Fibroblast of skin of back (primary cell): ENCODE measurements at regions not wholly inside any gene's neighbourhood (a gene's known extent, or its start where the extent isn't known, plus 50 kb on each side); places are given as distances from the start of the nearest gene placed in this dataset.
"Not testable (repeated sequence)": the region's sequence is repeated elsewhere in the genome, so short reads cannot be mapped to it uniquely, and the experiment has no call there.

Experiments used
- DNase-seq: peaks from one replicate; pipeline ENCODE4 v3.0.0-alpha.2; 2013

DNA sequence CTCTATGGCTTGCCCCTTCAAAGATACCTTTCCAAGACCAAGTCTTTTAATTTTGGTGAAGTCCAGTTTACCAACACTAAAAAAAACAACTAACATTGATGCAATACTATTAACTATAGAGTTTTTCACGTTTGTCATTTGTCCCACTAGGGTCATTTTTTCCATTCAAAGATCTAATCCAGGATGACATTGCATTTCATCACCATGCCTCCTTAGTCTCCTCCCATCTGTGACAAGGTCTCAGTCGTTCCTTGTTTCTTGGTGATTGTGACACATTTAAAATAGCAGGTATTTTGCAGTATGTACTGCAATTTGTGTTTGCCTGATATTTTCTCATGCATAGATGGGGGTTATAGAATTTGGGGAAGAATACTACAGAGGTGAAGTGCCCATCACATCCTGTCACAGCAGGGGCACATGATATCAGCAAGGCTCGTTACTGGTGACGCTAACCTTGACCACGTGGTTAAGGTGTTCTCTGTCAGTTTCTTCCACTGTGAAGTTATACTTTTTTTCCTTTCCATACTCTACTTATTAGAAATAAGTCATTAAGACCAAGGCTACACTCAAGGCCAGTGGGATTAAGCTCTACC is 799.2 kb upstream of the RAB6C start:
- no peak for DNase-seq

DNA sequence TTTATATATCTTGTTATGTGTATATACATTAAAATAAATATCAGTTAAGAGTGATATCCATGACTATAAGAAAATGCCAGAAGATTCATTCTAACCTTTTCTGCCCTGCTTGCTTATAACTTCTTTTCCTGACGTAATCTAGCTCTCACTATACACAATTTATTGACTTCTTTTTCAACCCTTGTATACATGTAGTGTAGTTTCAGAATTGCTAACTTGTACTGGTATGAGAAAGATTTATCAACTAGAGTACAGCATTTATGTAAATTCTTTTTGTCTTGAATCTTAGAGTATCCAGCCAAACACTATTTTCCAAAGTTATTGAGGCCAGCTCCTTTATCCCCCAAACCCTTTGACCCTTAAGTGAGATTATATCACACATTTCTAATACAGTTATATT is 798.0 kb upstream of the RAB6C start:
- DNase-seq: no peak

DNA sequence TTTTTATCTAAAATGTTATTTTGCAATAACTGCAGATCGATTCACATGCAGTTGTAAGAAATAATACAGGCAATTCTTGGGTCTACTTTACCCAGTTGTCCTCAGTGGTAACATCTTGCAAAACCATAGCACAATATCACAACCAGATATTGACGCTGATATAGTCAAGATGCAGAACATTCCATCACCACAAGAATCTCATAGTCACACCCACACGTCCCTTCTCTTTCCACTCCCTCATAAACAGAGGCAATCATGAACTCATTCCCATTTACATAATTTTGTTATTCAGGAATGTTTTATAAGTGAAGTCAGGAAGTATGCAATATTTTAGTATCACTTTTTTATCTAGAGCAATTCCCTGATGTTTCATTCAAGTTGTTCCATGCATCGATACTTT is 797.5 kb upstream of the RAB6C start:
- DNase-seq: no peak

DNA sequence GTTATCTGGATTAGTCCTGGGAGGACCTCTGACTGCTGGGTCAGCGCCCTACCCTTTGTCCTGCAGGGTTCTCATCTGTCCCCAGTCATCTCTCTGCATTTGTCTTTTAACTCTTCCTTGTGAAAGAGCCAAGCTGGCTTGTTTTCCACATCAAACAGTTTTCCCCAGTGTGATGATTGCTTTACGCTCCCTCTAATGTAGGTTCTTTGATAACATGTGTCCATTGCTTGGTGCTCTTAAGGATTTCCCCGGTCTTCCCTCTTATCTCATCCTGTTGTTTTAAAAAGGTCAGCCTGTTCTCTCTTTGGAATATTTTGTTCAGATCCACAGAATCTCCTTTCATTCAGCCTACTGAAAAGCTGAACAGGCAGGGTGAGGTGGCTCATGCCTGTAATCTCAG is 792.1 kb upstream of the RAB6C start:
- no peak for DNase-seq

DNA sequence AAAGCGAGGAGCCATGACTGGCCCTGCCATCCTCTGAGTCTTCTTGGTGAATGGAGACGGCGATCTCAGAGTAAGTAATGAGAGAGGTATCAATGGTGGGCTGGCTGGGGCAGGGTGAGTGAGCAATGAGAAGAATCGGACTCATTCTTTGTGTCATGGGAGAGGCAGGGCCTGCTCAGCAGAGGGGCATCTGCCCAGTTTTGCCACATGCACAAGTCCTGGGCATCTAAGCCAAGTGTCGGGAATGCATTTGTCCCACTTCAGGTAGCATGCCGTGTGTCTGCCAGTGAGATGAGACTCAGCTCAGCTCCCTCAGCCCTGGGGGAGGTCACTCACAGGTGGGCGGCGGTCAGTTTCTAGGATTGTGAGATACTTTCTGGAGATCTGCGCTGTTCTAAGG is 791.0 kb upstream of the RAB6C start:
- no peak for DNase-seq

DNA sequence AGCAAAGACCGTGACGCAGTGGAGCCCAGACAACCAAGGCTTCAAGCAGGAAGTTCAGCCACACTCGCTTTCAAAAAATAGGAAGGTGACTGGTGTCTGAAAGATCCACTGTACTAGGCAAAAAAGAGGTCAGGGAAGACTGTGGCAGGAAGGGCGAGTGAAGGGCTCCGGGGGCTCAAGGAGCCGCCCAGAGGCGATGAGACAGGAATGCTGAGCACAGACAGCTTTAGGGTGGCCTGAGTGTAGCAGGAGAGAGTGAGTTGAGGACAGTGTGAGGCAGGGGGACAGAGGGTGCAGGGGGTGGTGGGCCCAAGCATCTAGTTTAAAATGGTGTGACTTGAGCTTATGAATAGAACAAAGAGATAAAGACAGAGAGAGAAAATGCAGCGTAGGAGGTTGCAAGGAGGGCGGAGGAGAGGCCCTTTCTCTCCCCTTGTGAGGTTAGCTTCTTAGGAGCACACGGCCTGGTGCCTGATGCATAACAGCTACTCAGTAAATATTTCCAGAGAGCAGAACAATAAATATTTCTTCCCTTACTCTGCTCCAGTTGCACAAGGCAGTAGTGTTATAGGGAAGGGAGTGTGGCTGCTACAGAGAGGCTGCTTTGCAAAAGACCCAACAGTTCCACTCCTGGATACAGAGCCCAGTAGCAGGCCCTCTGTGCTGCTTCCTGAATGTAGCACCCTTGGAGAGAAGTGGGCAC is 789.7 kb upstream of the RAB6C start:
- no peak for DNase-seq

DNA sequence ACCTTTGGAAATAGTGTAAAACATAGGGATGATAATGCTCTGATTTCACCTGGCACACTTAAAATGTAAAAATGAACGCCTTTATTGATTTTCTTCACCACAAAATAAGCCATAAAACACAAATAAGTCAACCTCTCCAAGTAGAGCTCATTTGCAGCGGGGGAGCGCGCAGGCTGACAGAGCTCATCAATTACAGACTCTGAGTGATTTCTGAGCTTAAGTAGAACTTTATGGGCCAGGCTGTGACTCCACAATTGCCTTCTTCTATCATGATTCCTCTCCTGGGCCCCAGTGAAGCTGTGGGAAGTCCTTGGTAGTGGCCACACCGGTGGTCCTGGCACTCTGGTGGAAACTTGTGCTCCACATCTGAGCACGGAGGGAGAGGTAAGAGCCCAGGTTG is 789.0 kb upstream of the RAB6C start:
- DNase-seq: no peak

DNA sequence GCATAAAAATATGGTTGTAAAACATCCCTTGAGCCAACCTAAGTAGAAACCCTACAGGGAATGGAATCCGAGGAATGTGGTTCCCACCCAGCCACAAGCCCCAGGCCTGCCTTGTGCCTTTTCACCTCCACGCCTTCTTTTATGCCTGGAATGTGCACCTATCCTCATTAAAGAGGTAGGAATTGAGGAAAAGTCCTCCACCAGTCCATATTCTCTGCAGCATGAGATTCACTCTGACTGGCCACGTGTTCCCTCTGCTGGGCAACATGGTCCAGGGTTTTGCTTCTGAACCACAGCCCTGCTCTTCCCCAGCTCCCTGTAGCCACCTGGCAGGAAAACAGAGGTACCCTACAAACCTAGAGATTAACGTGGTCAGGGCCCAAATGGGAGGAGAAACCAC is 787.9 kb upstream of the RAB6C start:
- no peak for DNase-seq

DNA sequence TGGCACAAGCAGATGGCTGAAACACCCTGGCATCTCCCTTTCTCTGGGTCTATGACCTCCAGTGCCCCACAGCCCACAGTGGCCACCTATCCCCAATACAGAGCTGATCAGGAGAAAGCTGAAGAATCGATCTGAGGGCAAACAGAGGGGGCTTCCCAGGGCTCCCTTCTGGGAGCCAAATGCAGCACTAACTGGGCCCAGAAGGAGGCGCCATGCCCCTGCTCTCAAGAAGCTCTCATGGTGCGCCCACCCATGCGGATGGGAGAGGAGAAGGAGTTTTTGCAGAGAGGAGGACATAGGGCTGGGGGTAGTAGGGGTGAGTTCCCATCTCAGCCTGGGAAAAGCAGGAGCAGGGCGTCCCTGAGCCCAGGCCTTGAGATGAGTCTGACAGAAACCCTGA is 787.3 kb upstream of the RAB6C start:
- no peak for DNase-seq

DNA sequence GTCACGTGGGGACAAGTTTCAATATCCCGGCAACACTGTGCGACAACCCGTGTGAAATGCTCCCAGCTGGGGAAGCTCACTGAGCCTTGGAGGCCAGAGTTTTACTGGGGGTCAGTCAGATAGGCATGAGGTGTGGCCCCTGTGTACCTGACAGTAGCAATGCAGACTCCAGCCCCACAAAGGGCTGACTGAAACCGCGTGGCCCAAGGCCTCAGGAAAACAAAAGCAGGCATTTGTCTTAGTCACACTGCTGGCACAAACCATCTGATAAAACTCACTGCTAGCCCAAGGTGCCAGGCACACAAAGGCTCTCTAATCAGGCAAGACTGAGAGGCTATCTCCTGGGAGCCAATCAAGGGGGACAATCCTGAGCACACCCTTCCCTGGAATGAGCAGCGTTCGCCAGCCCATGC is 786.6 kb upstream of the RAB6C start:
- DNase-seq: no peak

DNA sequence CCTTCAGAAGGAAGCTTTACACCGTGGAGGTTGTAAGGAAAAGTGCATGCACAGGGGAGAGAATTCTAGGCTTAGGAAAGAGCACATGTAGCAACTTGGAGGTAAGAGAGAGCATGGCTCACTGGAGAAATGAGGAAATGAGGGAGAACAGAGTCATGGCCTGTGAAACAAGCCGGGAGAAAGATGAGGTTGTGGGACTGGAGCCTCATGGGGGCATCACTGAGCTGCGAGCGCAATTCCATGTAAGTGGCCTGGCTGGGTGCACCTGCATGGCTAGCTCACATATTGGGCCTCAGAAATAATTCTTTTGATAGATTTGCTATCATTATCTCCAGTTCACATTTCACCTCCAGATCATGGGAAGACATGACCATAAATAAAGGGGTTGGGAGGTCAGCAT is 785.5 kb upstream of the RAB6C start:
- DNase-seq: no peak

DNA sequence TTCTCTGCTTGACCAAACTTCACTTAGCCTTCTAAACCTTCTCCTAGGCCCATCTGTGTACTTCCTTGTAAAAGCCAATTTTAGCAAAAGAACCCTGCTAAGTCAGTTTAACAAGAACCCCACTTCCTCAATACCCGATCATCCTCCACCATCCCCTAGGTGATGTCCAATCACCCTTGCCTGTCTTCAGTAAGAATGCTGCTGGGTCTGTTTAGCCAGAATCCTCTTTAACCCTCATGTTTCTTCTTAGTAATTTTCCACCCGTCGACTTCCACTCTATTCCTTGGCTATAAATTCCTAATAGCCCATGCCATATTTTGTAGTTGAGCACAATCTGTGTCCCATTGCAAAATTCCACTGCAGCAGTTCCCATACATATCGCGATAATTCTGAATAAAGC is 780.0 kb upstream of the RAB6C start:
- no peak for DNase-seq

DNA sequence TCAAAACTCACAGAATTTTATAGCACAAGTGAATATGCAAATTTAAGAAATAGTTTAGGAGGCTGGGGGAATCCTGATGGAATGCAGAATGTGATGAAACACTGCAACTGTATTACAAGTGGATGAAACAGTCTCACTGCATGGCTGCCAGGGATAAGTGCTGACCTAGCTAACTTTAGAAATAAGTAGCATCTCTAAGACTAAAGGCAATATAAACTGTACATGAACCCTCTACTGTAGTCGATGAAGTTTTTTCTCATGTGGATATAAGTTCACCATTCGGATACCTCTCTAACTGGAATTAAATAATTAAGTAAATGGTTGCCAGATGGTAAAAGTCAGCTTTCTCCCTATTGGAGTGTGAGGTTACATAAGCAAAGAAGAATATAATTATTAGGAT is 777.8 kb upstream of the RAB6C start:
- DNase-seq: peak; percentile 16

DNA sequence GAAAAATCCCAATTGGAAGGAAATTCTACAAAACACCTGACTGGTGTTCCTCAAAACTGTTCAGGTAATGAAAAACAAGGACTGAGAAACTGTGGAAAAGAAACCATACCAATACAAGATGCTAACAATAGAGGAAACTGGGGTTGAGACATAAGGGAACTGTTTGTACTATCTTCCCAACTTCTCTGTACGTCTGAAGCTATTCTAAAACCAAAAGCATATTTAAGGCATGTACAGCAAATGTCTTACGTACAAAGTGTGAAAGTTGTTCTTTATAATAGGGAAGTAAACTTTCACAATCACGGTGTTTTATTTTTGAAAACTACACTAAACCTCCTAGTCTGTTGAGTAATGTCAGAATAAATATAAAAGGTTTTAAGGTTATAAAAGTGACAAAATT is 776.1 kb upstream of the RAB6C start:
- no peak for DNase-seq

DNA sequence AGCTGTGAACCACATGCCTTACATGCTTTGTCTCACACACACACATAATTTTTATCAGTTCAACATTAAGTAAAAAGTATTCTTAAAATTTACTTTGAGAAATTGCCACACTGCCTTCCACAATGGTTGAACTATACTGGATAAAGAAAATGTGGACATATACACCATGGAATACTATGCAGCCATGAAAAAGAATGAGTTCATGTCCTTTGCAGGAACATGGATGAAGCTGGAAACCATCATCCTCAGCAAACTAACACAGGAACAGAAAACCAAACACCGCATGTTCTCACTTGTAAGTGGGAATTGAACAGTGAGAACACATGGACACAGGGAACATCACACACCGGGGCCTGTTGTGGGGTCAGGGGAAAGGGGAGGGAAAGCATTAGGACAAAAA is 774.9 kb upstream of the RAB6C start:
- DNase-seq: not testable (repeated sequence)

DNA sequence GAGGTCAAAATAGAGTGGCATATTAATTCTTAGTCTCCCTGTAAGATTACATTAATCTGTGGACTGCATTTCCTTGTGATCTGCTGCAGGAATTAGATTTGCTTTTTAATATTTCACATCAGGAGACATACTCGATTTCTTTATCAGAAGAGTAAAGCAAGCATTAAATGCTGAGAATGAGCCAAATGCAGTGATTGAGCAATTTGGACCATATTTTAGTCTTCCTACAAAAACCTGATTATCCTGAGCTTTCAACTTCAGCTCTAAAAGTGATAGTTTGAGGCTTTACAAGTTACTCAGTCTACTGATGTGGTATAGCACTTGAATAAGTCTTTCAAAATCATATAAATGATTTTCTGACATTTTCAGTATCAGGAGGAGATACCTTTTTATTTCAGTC is 774.3 kb upstream of the RAB6C start:
- DNase-seq: no peak

DNA sequence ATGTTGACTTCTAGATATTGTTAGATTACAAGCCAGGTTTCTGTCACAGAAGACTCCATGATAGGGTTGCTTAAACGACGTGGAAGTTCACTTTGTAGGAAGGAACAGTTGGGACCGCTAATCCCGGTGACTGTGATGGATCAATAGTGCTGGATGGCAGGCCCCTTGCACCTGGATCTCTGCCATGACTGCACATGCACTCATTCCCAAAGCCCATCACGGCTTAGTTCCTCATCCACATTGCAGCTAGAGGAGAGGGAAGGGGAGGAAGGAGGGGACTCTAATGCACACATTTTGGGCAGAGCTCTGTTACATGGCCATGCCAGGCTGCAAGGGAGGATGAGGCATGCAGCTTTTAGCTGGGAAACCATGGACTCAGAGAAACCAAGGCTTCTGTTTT is 773.7 kb upstream of the RAB6C start:
- no peak for DNase-seq

DNA sequence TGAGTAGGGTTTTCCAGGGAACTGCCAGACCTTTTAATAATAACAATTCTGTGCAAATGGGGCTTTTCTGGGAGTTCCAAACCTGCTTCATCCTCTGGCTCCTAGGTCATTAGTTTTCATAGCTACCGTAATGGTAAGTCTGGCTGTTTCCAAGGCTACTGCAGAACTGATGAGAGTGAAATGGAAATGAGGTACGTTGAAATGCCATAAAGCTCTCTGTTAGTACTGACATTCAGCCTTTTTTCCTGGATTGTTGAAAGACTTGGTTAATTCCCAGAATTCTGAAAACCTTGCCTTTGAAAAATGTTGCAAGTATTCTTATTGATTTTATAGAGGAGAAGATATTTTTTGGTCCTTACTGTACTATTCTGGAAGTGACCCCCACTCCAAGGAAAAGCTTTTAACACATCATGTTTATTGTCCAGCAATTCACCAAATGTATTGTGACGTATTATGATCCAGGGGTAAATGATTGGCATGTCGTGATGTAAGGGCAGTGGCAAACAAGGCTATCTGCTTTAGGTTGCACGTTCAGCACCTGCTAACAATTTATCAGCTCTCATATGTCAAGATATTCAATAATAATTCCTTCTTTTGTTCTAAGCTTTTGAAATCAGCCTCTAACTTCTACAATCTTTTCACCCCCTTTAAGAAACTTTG is 767.0 kb upstream of the RAB6C start:
- DNase-seq: no peak

DNA sequence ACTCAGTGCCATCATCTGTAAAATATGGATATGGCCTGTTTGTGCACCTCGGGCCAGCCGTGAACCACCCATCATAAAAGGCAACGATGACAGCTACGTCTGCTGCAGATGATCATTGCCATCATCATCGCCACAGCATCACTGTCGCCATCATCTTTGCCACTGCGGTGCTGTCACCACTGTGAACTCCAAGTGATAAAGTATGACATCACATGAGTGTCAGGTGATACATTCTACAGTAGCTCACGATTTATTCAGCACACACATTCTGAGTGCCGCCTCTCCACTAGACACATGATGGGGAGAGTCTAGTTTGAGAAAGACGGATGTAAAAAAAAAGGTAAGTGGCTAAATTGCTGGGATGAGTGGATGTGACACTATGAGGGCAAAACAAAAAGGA is 755.4 kb upstream of the RAB6C start:
- DNase-seq: no peak

DNA sequence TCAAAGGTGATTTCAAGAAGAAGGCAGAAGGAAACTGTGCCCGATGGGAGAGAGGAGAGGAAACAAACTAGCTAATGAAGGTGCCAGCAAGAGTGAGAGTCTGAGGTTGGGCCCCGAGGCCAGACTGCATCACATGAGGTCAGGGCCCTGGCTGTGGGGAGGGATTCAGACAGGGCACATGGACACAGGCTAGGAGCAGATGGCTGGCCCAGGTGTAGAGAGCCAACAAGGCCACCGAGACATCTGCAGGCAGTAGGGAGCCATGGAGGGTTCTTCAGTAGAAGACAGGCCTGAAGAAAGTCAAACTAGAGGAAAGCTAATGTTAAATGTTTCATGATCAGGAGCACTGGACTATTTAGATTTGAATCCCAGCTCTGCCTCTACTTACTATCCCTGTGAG is 755.0 kb upstream of the RAB6C start:
- DNase-seq: no peak

DNA sequence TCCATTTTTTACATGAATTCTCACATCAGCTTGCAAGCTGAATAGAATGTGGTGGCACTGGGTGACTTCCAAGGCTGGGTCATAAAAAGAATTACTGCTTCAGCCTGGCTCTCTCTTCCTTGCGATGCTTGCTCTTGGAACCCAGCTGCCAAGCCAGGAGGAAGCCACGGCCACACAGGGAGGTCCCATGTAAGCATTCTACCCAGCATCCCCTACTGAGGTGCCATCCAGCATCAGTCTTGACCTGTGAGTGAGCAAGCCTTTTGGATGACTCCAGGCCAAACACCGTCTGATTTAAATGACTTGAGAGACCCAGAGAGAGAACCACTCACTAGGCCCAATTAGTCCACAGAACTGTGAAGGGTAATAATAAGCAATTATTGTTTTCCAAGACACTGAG is 750.3 kb upstream of the RAB6C start:
- no peak for DNase-seq

DNA sequence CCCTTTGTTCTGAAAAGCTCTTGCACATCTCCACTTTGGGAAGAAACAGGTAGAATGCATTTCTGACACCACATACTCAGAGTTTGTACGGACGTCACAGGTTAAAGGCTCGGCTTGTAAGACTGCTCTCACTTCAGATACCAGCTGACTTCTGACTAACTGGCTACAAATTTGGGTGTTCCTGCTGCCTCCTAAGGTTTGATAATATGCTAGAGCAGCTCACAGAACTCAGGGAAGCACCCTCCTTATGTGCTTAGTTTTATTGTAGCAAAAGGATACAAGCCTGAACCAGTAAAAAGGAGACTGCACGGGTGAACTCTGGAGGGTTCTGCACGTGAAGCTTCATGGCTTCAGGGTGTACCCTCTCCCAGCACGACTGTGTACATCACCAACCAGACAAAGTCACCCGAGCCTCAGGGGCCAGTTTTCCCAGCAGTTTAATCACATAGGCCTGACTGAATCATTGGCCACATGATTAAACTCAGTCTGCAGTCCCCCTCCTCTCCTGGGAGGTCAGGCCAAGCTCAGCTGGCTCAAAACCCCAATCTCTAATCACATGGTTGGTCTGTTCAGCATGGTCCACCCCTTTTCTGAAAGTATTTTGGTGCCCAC is 749.5 kb upstream of the RAB6C start:
- no peak for DNase-seq

DNA sequence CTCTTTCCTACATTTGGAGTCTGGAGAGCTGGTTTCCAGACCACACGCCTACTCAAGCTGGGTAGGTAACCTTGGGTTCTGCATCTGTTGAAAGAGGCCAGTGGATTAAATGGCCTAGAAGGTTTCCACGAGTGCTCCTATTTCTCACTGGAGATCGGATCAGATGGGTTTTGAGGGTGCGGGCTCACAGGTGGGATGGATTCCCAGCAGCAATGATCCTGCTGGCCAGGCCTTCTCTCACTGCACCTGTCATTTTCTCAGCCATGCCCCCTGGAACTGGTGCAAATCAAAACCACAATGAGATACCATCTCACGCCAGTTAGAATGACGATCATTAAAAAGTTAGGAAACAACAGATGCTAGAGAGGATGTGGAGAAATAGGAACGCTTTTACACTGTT is 747.5 kb upstream of the RAB6C start:
- no peak for DNase-seq

DNA sequence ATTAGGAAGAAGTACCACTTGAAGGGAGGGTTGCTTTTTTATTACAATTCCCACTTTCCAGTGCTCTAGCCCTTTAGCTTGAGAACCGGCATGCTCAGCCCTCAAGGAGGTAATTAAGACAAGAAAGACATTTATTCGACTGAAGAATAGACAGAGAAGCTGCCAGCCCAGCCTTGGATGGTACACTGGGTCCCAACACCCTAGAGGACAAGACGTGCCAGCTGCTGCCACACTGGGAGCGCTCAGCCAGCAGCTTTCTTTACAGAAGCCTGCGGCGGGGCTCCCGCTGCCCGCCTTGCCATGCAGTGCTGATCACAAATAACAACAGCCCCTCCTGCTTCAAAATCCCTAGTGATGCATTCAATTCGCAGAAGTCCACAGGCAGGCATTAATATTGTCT is 746.3 kb upstream of the RAB6C start:
- DNase-seq: no peak
